Neural cell (in vitro differentiated cells): ENCODE measurements at regions not wholly inside any gene's neighbourhood (a gene's known extent, or its start where the extent isn't known, plus 50 kb on each side); places are given as distances from the start of the nearest gene placed in this dataset.

Experiments
- H2AFZ ChIP-seq: fragments of 200-600, 300-800 bp; sonication (generic), shearing (Covaris generic); 2 replicates; pipeline ENCODE4 v1.6.0; 2014; ENCODE audit warnings: low read depth, mild to moderate bottlenecking, antibody characterized with exemption, low read length, moderate library complexity
- H3F3A ChIP-seq: fragments of 200-600 bp; shearing (Covaris generic); 2 replicates; pipeline ENCODE4 v1.6.1; 2016; ENCODE audit warnings: mild to moderate bottlenecking, moderate library complexity, mixed read lengths, antibody characterized with exemption, low read length; ENCODE audit not compliant: insufficient read depth, poor library complexity, severe bottlenecking
- H3K27ac ChIP-seq: fragments of 200-600, 300-800 bp; sonication (generic), shearing (Covaris generic); 2 replicates; pipeline ENCODE4 v1.5.1; 2014; ENCODE audit warnings: mild to moderate bottlenecking, low read length, moderate library complexity
- H3K27me3 ChIP-seq: fragments of 300-800, 200-600 bp; sonication (generic), shearing (Covaris generic); 2 replicates; pipeline ENCODE4 v1.6.0; 2014; ENCODE audit warnings: mild to moderate bottlenecking, low read depth, low read length, moderate library complexity; ENCODE audit not compliant: insufficient read depth
- H3K36me3 ChIP-seq: fragments of 300-800, 200-600 bp; sonication (generic), shearing (Covaris generic); 2 replicates; pipeline ENCODE4 v1.5.1; 2014; ENCODE audit warnings: mild to moderate bottlenecking, antibody characterized with exemption, low read length, moderate library complexity; ENCODE audit not compliant: insufficient read depth
- H3K4me2 ChIP-seq: fragments of 300-800, 200-600 bp; sonication (generic), shearing (Covaris generic); 2 replicates; pipeline ENCODE4 v1.6.0; 2014; ENCODE audit warnings: mild to moderate bottlenecking, low read length
- H3K4me3 ChIP-seq: fragments of 300-800, 200-600 bp; sonication (generic), shearing (Covaris generic); 2 replicates; pipeline ENCODE4 v1.5.1; 2014; ENCODE audit warnings: mild to moderate bottlenecking, low read length, moderate library complexity
- H3K79me2 ChIP-seq: fragments of 200-600 bp; shearing (Covaris generic); replicated peaks from 2 replicates; pipeline ENCODE4 v1.6.0; 2014; ENCODE audit warnings: mild to moderate bottlenecking, low read length, moderate library complexity; ENCODE audit not compliant: insufficient read depth
- H3K9ac ChIP-seq: fragments of 300-800, 200-600 bp; sonication (generic), shearing (Covaris generic); 2 replicates; pipeline ENCODE4 v1.6.1; 2016; ENCODE audit warnings: mild to moderate bottlenecking, low read length, mixed read lengths
- H3K9me2 ChIP-seq: fragments of 200-600 bp; shearing (Covaris generic); 2 replicates; pipeline ENCODE4 v1.6.1; 2016; ENCODE audit warnings: mild to moderate bottlenecking, low read length, mixed read lengths; ENCODE audit not compliant: insufficient read depth
- H3K9me3 ChIP-seq: fragments of 200-600, 300-800 bp; sonication (generic), shearing (Covaris generic); 2 replicates; pipeline ENCODE4 v1.6.1; 2016; ENCODE audit warnings: mild to moderate bottlenecking, mixed run types, low read length, moderate library complexity, mixed read lengths
- H4K20me1 ChIP-seq: fragments of 200-600 bp; shearing (Covaris generic); 2 replicates; pipeline ENCODE4 v1.6.1; 2016; ENCODE audit warnings: mild to moderate bottlenecking, mixed run types; ENCODE audit not compliant: insufficient read depth
- EP300 ChIP-seq: fragments of 450-650 bp; conservative IDR thresholded peaks from 2 replicates; pipeline ENCODE4 v1.6.1; 2014; ENCODE audit warnings: antibody characterized with exemption, mild to moderate bottlenecking, moderate library complexity; ENCODE audit not compliant: poor library complexity, severe bottlenecking
- EZH2 ChIP-seq: fragments of 200-600, 300-800 bp; shearing (Covaris generic), sonication (generic); IDR thresholded peaks from 2 replicates; pipeline ENCODE4 v1.6.1; 2014; ENCODE audit warnings: antibody characterized with exemption, low read length, borderline replicate concordance, mild to moderate bottlenecking; ENCODE audit not compliant: insufficient read depth, poor library complexity, severe bottlenecking
- MXI1 ChIP-seq: fragments of 450-650 bp; conservative IDR thresholded peaks from 2 replicates; pipeline ENCODE4 v1.6.1; 2014; ENCODE audit warnings: antibody characterized with exemption, mild to moderate bottlenecking; ENCODE audit not compliant: poor library complexity, severe bottlenecking
- POLR2AphosphoS5 ChIP-seq: IDR thresholded peaks from 2 replicates; pipeline ENCODE4 v1.6.1; 2012
- RAD21 ChIP-seq: fragments of 450-650 bp; conservative IDR thresholded peaks from 2 replicates; pipeline ENCODE4 v1.6.1; 2014; ENCODE audit warnings: antibody characterized with exemption, mild to moderate bottlenecking, moderate library complexity
- SMC3 ChIP-seq: fragments of 450-650 bp; conservative IDR thresholded peaks from 2 replicates; pipeline ENCODE4 v1.6.1; 2014; ENCODE audit warnings: antibody characterized with exemption, mild to moderate bottlenecking, moderate library complexity; ENCODE audit not compliant: poor library complexity
- TAF1 ChIP-seq: IDR thresholded peaks from 2 replicates; pipeline ENCODE4 v1.6.1; 2012; ENCODE audit warnings: low read depth
- TF ChIP-seq, protein P1 (sequence below): fragments of 450-650 bp; IDR thresholded peaks from 2 replicates; pipeline ENCODE4 v1.5.1; 2014; ENCODE audit warnings: antibody characterized with exemption, mild to moderate bottlenecking, moderate library complexity; ENCODE audit not compliant: poor library complexity, severe bottlenecking
- TF ChIP-seq, protein P2 (sequence below): IDR thresholded peaks from 2 replicates; pipeline ENCODE4 v1.6.1; 2012; ENCODE audit warnings: borderline replicate concordance

- no peaks in the 10 kb centered on the region for H3F3A ChIP-seq
- H3K9ac ChIP-seq, result no peak overlapping the region
- H3K9me3 ChIP-seq, result no peaks in the 10 kb centered on the region
- no peaks in the 10 kb centered on the region for H3K79me2 ChIP-seq
- no peak overlapping the region for H3K4me3 ChIP-seq
- TF ChIP-seq EP300, result no peak
- TF ChIP-seq SMC3, result no peak
- no peaks in the 10 kb centered on the region for H3K9me2 ChIP-seq
- no peak overlapping the region for H3K27ac ChIP-seq
- no peaks in the 10 kb centered on the region for H3K27me3 ChIP-seq
- no peak overlapping the region for H2AFZ ChIP-seq
- no peaks in the 10 kb centered on the region for H4K20me1 ChIP-seq
- H3K36me3 ChIP-seq, result no peaks in the 10 kb centered on the region
- no peak overlapping the region for H3K4me2 ChIP-seq
Observed at GRCh38 chr6:85388531-85388930, 61.4 kb upstream of the NT5E start.

DNA sequence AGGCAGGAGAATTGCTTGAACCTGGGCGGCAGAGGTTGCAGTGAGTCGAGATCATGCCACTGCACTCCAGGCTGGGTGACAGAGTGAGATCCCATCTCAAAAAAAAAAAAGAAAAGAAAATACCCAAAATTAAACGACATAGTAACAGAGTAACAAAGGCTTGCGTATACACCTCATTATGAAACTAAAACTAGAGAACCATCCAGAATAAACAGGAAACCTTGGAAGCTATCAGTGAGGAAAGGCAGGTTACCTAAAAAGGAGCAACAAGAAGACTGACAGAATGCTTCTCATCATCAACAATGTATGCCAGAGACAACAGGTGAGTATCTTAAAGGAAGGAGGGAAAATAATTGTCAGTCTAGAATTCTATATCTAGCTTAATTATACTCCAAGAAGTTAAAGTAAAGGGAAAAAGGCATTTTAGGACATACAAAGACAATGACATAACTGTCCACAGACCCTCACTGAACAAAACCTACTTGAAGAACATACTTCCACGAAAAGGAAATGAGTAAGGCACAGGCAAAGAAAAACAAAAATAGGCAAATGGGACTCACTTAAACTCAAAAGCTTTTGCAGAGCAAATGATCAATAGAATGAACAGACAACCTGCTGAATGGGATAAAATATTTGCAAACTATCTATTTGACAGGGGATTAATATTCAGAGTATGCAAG lies 64.1 kb upstream of the NT5E start:
- H3K36me3 ChIP-seq, result no peaks in the 10 kb centered on the region
- TF ChIP-seq, protein P1, sequence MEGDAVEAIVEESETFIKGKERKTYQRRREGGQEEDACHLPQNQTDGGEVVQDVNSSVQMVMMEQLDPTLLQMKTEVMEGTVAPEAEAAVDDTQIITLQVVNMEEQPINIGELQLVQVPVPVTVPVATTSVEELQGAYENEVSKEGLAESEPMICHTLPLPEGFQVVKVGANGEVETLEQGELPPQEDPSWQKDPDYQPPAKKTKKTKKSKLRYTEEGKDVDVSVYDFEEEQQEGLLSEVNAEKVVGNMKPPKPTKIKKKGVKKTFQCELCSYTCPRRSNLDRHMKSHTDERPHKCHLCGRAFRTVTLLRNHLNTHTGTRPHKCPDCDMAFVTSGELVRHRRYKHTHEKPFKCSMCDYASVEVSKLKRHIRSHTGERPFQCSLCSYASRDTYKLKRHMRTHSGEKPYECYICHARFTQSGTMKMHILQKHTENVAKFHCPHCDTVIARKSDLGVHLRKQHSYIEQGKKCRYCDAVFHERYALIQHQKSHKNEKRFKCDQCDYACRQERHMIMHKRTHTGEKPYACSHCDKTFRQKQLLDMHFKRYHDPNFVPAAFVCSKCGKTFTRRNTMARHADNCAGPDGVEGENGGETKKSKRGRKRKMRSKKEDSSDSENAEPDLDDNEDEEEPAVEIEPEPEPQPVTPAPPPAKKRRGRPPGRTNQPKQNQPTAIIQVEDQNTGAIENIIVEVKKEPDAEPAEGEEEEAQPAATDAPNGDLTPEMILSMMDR, result no peak
- TF ChIP-seq POLR2AphosphoS5 (no peak), RAD21 (no peak), MXI1 (no peak), SMC3 (no peak), EP300 (no peak), EZH2 (no peak), TAF1 (no peak)
- TF ChIP-seq, protein P2, sequence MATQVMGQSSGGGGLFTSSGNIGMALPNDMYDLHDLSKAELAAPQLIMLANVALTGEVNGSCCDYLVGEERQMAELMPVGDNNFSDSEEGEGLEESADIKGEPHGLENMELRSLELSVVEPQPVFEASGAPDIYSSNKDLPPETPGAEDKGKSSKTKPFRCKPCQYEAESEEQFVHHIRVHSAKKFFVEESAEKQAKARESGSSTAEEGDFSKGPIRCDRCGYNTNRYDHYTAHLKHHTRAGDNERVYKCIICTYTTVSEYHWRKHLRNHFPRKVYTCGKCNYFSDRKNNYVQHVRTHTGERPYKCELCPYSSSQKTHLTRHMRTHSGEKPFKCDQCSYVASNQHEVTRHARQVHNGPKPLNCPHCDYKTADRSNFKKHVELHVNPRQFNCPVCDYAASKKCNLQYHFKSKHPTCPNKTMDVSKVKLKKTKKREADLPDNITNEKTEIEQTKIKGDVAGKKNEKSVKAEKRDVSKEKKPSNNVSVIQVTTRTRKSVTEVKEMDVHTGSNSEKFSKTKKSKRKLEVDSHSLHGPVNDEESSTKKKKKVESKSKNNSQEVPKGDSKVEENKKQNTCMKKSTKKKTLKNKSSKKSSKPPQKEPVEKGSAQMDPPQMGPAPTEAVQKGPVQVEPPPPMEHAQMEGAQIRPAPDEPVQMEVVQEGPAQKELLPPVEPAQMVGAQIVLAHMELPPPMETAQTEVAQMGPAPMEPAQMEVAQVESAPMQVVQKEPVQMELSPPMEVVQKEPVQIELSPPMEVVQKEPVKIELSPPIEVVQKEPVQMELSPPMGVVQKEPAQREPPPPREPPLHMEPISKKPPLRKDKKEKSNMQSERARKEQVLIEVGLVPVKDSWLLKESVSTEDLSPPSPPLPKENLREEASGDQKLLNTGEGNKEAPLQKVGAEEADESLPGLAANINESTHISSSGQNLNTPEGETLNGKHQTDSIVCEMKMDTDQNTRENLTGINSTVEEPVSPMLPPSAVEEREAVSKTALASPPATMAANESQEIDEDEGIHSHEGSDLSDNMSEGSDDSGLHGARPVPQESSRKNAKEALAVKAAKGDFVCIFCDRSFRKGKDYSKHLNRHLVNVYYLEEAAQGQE, result no peak
- no peak overlapping the region for H3K4me2 ChIP-seq
- no peak overlapping the region for H3K4me3 ChIP-seq
- no peaks in the 10 kb centered on the region for H3F3A ChIP-seq
- no peaks in the 10 kb centered on the region for H3K9me2 ChIP-seq
- H2AFZ ChIP-seq, result no peak overlapping the region
- H3K9ac ChIP-seq, result no peak overlapping the region
- no peaks in the 10 kb centered on the region for H4K20me1 ChIP-seq
- no peak overlapping the region for H3K27ac ChIP-seq
- H3K9me3 ChIP-seq, result no peaks in the 10 kb centered on the region
- no peaks in the 10 kb centered on the region for H3K79me2 ChIP-seq
- no peaks in the 10 kb centered on the region for H3K27me3 ChIP-seq

DNA sequence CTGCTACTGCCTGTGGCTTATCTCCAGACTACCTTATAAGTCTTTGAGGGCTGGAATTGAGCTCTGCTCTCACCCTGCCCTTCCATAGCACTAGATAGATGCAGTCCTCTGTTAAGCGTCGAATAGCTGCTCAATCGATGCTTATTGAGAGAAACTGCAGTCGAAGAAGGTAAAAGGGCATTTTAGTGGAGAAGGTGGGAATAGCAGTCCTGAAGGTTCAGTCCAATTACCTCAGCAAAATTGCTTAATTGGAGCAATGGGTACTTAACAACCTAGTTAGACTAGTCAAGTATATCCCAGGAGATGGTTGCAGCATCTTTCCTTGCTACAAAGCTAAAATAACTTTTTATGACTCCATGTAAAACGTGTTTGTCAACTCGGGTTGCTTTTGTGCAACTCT lies 66.8 kb upstream of the NT5E start:
- Histone ChIP-seq H3K9me3 (no peaks in the 10 kb centered on the region), H3K79me2 (no peaks in the 10 kb centered on the region), H3K4me3 (no peak overlapping the region), H3K4me2 (no peak overlapping the region), H3K36me3 (no peaks in the 10 kb centered on the region), H2AFZ (no peak overlapping the region), H3F3A (no peaks in the 10 kb centered on the region), H4K20me1 (no peaks in the 10 kb centered on the region), H3K9ac (no peak overlapping the region), H3K27ac (no peak overlapping the region), H3K27me3 (no peaks in the 10 kb centered on the region), H3K9me2 (no peaks in the 10 kb centered on the region)
- TF ChIP-seq POLR2AphosphoS5 (no peak), EZH2 (no peak), EP300 (no peak), SMC3 (no peak), RAD21 (no peak), MXI1 (no peak), TAF1 (no peak)
- TF ChIP-seq, protein P2, result no peak
- TF ChIP-seq, protein P1, result no peak
